ENCODE measurements at regions not wholly inside any gene's neighbourhood (a gene's known extent, or its start where the extent isn't known, plus 50 kb on each side); places are given as distances from the start of the nearest gene placed in this dataset.

GRCh38 chr2:198720266-198720665, 737.5 kb downstream of the SATB2 start:
- TF ChIP-seq CTCF (IDR thresholded peaks at IDR 0.05; ENCODE audit: insufficient read depth, low read length, poor library complexity, severe bottlenecking), result no peak
- Histone ChIP-seq H3K27me3 (ENCODE audit: control insufficient read depth, insufficient read depth, low read length) (no peaks in the 10 kb centered on the region), H3K36me3 (ENCODE audit: control insufficient read depth, insufficient read depth, low read length) (no peaks in the 10 kb centered on the region), H3K4me3 (ENCODE audit: low read depth, low read length) (no peak overlapping the region)
- no peak for DNase-seq (ENCODE audit: low read depth)

GRCh38 chr2:198717451-198717850, 740.3 kb downstream of the SATB2 start:
- no peak for TF ChIP-seq CTCF (IDR thresholded peaks at IDR 0.05; ENCODE audit: insufficient read depth, low read length, poor library complexity, severe bottlenecking)
- H3K27me3 ChIP-seq (ENCODE audit: control insufficient read depth, insufficient read depth, low read length), result no peaks in the 10 kb centered on the region
- H3K4me3 ChIP-seq (ENCODE audit: low read depth, low read length), result no peak overlapping the region
- no peak for DNase-seq (ENCODE audit: low read depth)
- no peaks in the 10 kb centered on the region for H3K36me3 ChIP-seq (ENCODE audit: control insufficient read depth, insufficient read depth, low read length)

GRCh38 chr2:198715302-198715835, 742.4 kb downstream of the SATB2 start:
- Histone ChIP-seq H3K36me3 (ENCODE audit: control insufficient read depth, insufficient read depth, low read length) (no peaks in the 10 kb centered on the region), H3K4me3 (ENCODE audit: low read depth, low read length) (no peak overlapping the region), H3K27me3 (ENCODE audit: control insufficient read depth, insufficient read depth, low read length) (no peaks in the 10 kb centered on the region)
- TF ChIP-seq CTCF (IDR thresholded peaks at IDR 0.05; ENCODE audit: insufficient read depth, low read length, poor library complexity, severe bottlenecking), result no peak
- DNase-seq (ENCODE audit: low read depth), result no peak

- no peak for TF ChIP-seq CTCF (IDR thresholded peaks at IDR 0.05; ENCODE audit: insufficient read depth, low read length, poor library complexity, severe bottlenecking)
Observed at GRCh38 chr2:198712485-198712884, 745.3 kb downstream of the SATB2 start.

GRCh38 chr2:198711484-198711883, 746.3 kb downstream of the SATB2 start:
- TF ChIP-seq CTCF (IDR thresholded peaks at IDR 0.05; ENCODE audit: insufficient read depth, low read length, poor library complexity, severe bottlenecking), result no peak
- Histone ChIP-seq H3K36me3 (ENCODE audit: control insufficient read depth, insufficient read depth, low read length) (no peaks in the 10 kb centered on the region), H3K27me3 (ENCODE audit: control insufficient read depth, insufficient read depth, low read length) (no peaks in the 10 kb centered on the region), H3K4me3 (ENCODE audit: low read depth, low read length) (no peak overlapping the region)
- no peak for DNase-seq (ENCODE audit: low read depth)

More at GRCh38 chr2:198712485-198712884, 745.3 kb downstream of the SATB2 start:
- no peak overlapping the region for H3K4me3 ChIP-seq (ENCODE audit: low read depth, low read length)
- no peaks in the 10 kb centered on the region for H3K27me3 ChIP-seq (ENCODE audit: control insufficient read depth, insufficient read depth, low read length)
- no peaks in the 10 kb centered on the region for H3K36me3 ChIP-seq (ENCODE audit: control insufficient read depth, insufficient read depth, low read length)
- DNase-seq (ENCODE audit: low read depth), result no peak

- no peak for TF ChIP-seq CTCF (IDR thresholded peaks at IDR 0.05; ENCODE audit: insufficient read depth, low read length, poor library complexity, severe bottlenecking)
- Histone ChIP-seq H3K36me3 (ENCODE audit: control insufficient read depth, insufficient read depth, low read length) (no peaks in the 10 kb centered on the region), H3K4me3 (ENCODE audit: low read depth, low read length) (no peak overlapping the region), H3K27me3 (ENCODE audit: control insufficient read depth, insufficient read depth, low read length) (no peaks in the 10 kb centered on the region)
- no peak for DNase-seq (ENCODE audit: low read depth)
Observed at GRCh38 chr2:198710562-198710961, 747.2 kb downstream of the SATB2 start.
